HCT116 (cell line): ENCODE measurements at regions not wholly inside any gene's neighbourhood (a gene's known extent, or its start where the extent isn't known, plus 50 kb on each side); places are given as distances from the start of the nearest gene placed in this dataset.

Source experiments
- ATAC-seq: fragments of 200-7000 bp; cut with Tn5 transposase; 2 replicates; pipeline ENCODE4 v1.9.1; 2020; ENCODE audit warnings: mild to moderate bottlenecking, moderate library complexity
- BruUV-seq: library from RNA; stranded (reverse); fragments of 400-500 nt; replicated peaks from 2 replicates; lab custom pipeline; 2021; lab: Mats Ljungman, UMichigan
- CTCF ChIA-PET: fragments of 300-600 bp; sonication (Branson Sonifier 250); formaldehyde crosslinking; loops from one replicate; lab custom pipeline; 2021; ENCODE audit warnings: antibody characterized with exemption; lab: Charles Lee
- POLR2A ChIA-PET: fragments of 300-600, 350-600 bp; sonication (Branson Sonifier 250); formaldehyde crosslinking; loops from one replicate; lab custom pipeline; 2021; ENCODE audit warnings: antibody characterized with exemption; lab: Charles Lee
- RAD21 ChIA-PET, 2 experiments: fragments of 300-600 bp; sonication (Branson Sonifier 250); formaldehyde crosslinking; loops; one replicate each; lab custom pipeline; 2023; ENCODE audit warnings: low total read pairs in 2 of 2; ENCODE audit not compliant: uncharacterized antibody in 2 of 2, unreplicated experiment in 2 of 2, low non-redundant PET in 1 of 2; lab: Charles Lee
- DNase-seq: peaks from one replicate; pipeline ENCODE4 v3.0.0-alpha.2; 2010; ENCODE audit warnings: low read depth, low spot score
- H2AFZ ChIP-seq: fragments of 200-600 bp; shearing (Covaris generic), sonication (generic); 2 replicates; pipeline ENCODE4 v1.6.1; 2017; ENCODE audit warnings: low read depth, mixed run types, mixed read lengths, antibody characterized with exemption, low read length; ENCODE audit not compliant: poor library complexity, severe bottlenecking
- H3K27ac ChIP-seq: 2 replicates; pipeline ENCODE4 v1.5.1; 2012; ENCODE audit warnings: low read depth, low read length
- H3K27me3 ChIP-seq: fragments of 200-600 bp; sonication (generic); 2 replicates; pipeline ENCODE4 v1.6.1; 2016; ENCODE audit warnings: mixed run types, low read length, mixed read lengths; ENCODE audit not compliant: insufficient read depth
- H3K36me3 ChIP-seq, 2 experiments: fragments of 200-500 bp in 1 of 2; fragments of 200-600 bp in 1 of 2; sonication (Bioruptor generic) in 1 of 2; sonication (generic) in 1 of 2; 2 replicates each; pipeline versions ENCODE4 v1.5.1 to v1.6.1; 2014 to 2016; ENCODE audit warnings: low read length in 2 of 2, inconsistent platforms in 1 of 2, mixed read lengths in 1 of 2, mixed run types in 1 of 2; ENCODE audit not compliant: insufficient read depth in 2 of 2, control insufficient read depth in 1 of 2
- H3K4me1 ChIP-seq, 2 experiments: fragments of 200-600 bp in 1 of 2; sonication (generic) in 1 of 2; 2 replicates each; pipeline versions ENCODE4 v1.5.1 to v1.6.1; 2012 to 2017; ENCODE audit warnings: low read length in 2 of 2, inconsistent platforms in 1 of 2, mild to moderate bottlenecking in 1 of 2, mixed read lengths in 1 of 2, mixed run types in 1 of 2, moderate library complexity in 1 of 2; ENCODE audit not compliant: insufficient read depth in 2 of 2, control insufficient read depth in 1 of 2
- H3K4me2 ChIP-seq: fragments of 200-600 bp; sonication (generic); 2 replicates; pipeline ENCODE4 v1.6.1; 2017; ENCODE audit warnings: mixed run types, low read length, mixed read lengths
- H3K4me3 ChIP-seq, 2 experiments: fragments of 200-600 bp in 1 of 2; sonication (generic) in 1 of 2; replicated peaks in 1 of 2; 2 replicates each; pipeline ENCODE4 v1.5.1; 2011 to 2016; ENCODE audit warnings: low read length in 2 of 2, control low read depth in 1 of 2, low read depth in 1 of 2, mild to moderate bottlenecking in 1 of 2, mixed read lengths in 1 of 2, mixed run types in 1 of 2
- H3K79me2 ChIP-seq: fragments of 200-600 bp; sonication (generic); 2 replicates; pipeline ENCODE4 v1.6.1; 2017; ENCODE audit warnings: mild to moderate bottlenecking, mixed run types, low read length, moderate library complexity, mixed read lengths; ENCODE audit not compliant: insufficient read depth
- H3K9ac ChIP-seq: fragments of 200-600 bp; sonication (generic); 2 replicates; pipeline ENCODE4 v1.6.1; 2016; ENCODE audit warnings: low read length, mixed read lengths
- H3K9me2 ChIP-seq: fragments of 200-600 bp; sonication (generic), shearing (Covaris generic); 2 replicates; pipeline ENCODE4 v1.6.1; 2017; ENCODE audit warnings: mixed run types, mild to moderate bottlenecking, moderate library complexity; ENCODE audit not compliant: insufficient read depth
- H3K9me3 ChIP-seq, 2 experiments: fragments of 200-500 bp in 1 of 2; fragments of 200-600 bp in 1 of 2; sonication (Bioruptor generic) in 1 of 2; sonication (generic) in 1 of 2; 2 replicates each; pipeline ENCODE4 v1.6.1; 2014 to 2017; ENCODE audit warnings: low read length in 2 of 2, mixed read lengths in 2 of 2, inconsistent platforms in 1 of 2, low read depth in 1 of 2, mild to moderate bottlenecking in 1 of 2, mixed run types in 1 of 2, moderate library complexity in 1 of 2; ENCODE audit not compliant: control insufficient read depth in 1 of 2, insufficient read depth in 1 of 2
- H4K20me1 ChIP-seq: fragments of 200-600 bp; sonication (generic), shearing (Covaris generic); 2 replicates; pipeline ENCODE4 v1.6.1; 2017; ENCODE audit warnings: mixed run types, mild to moderate bottlenecking, moderate library complexity; ENCODE audit not compliant: insufficient read depth
- ATF3 ChIP-seq: IDR thresholded peaks from 2 replicates; pipeline ENCODE4 v1.6.1; 2012
- CEBPB ChIP-seq: IDR thresholded peaks from 2 replicates; pipeline ENCODE4 v1.6.1; 2012; ENCODE audit warnings: low read depth
- CTCF ChIP-seq, 3 experiments: fragments of 200-600 bp in 1 of 3; sonication (generic) in 1 of 3; IDR thresholded peaks in 2 of 3; conservative IDR thresholded peaks in 1 of 3; 2 replicates each; pipeline ENCODE4 v1.5.1; 2012 to 2017; ENCODE audit warnings: low read depth in 2 of 3, low read length in 2 of 3, antibody characterized with exemption in 1 of 3, borderline replicate concordance in 1 of 3, control low read depth in 1 of 3, mild to moderate bottlenecking in 1 of 3, mixed read lengths in 1 of 3, mixed run types in 1 of 3, moderate library complexity in 1 of 3; ENCODE audit not compliant: insufficient read depth in 1 of 3
- EGR1 ChIP-seq: IDR thresholded peaks from 2 replicates; pipeline ENCODE4 v1.6.1; 2012; ENCODE audit warnings: low read depth
- ELF1 ChIP-seq: IDR thresholded peaks from 2 replicates; pipeline ENCODE4 v1.6.1; 2012; ENCODE audit warnings: low read depth, borderline replicate concordance
- EZH2phosphoT487 ChIP-seq: fragments of 200-600 bp; IDR thresholded peaks from 2 replicates; pipeline ENCODE4 v1.6.1; 2018; ENCODE audit warnings: antibody characterized with exemption, borderline replicate concordance
- POLR2A ChIP-seq: IDR thresholded peaks from 2 replicates; pipeline ENCODE4 v1.7.0; 2011; ENCODE audit warnings: borderline replicate concordance; ENCODE audit not compliant: insufficient read depth, insufficient read length; ENCODE audit errors: extremely low read depth
- RAD21 ChIP-seq: IDR thresholded peaks from 2 replicates; pipeline ENCODE4 v1.6.1; 2012; ENCODE audit warnings: low read depth, mild to moderate bottlenecking
- REST ChIP-seq: IDR thresholded peaks from 2 replicates; pipeline ENCODE4 v1.6.1; 2012; ENCODE audit warnings: low read depth
- TCF7L2 ChIP-seq: IDR thresholded peaks from 2 replicates; pipeline ENCODE4 v1.7.0; 2011; ENCODE audit warnings: borderline replicate concordance, inconsistent platforms; ENCODE audit not compliant: insufficient read depth, insufficient read length; ENCODE audit errors: extremely low read depth
- ZFX ChIP-seq: fragments of 450-650 bp; IDR thresholded peaks from 2 replicates; pipeline ENCODE4 v1.6.1; 2017
- ZNF274 ChIP-seq: fragments of 200-500 bp; sonication (Bioruptor generic); IDR thresholded peaks from 2 replicates; pipeline ENCODE4 v1.6.1; 2014; ENCODE audit warnings: mild to moderate bottlenecking, low read depth, low read length, inconsistent platforms
- intact Hi-C: fragments of 100-400 bp; cut with micrococcal nuclease; formaldehyde crosslinking; loops from 2 replicates; pipeline ENCODE4 v1.10.0; 2022

- Histone ChIP-seq H3K27me3 (no peaks in the 10 kb centered on the region), H3K27ac (no peak overlapping the region), H3K36me3 (no peaks in the 10 kb centered on the region), H3K9me3 (no peaks in the 10 kb centered on the region), H3K4me2 (no peak overlapping the region), H3K9ac (no peak overlapping the region), H2AFZ (no peak overlapping the region), H3K4me3 (no peak overlapping the region), H3K4me1 (no peaks in the 10 kb centered on the region), H3K9me2 (no peaks in the 10 kb centered on the region), H4K20me1 (no peaks in the 10 kb centered on the region), H3K79me2 (no peaks in the 10 kb centered on the region)
- no peak for TF ChIP-seq POLR2A
- TF ChIP-seq CTCF (IDR thresholded peaks at IDR 0.05 in 2 of 3, conservative IDR thresholded peaks at IDR 0.05 in 1 of 3; ENCODE audit: borderline replicate concordance in 1 of 3, insufficient read depth in 1 of 3, low read depth in 2 of 3, low read length in 2 of 3) = no peak
- no peak for TF ChIP-seq RAD21
- no peak for TF ChIP-seq TCF7L2
- no peak for DNase-seq
- CTCF ChIA-PET = no interaction called here
- intact Hi-C loops = no loop called here
- RAD21 ChIA-PET = no interaction called here
- no TSS peak for BruUV-seq
- ATAC-seq = no peak
- POLR2A ChIA-PET = no interaction called here
Observed at GRCh38 chr2:83786140-83786539, 672.9 kb downstream of the SUCLG1 start.

GRCh38 chr2:83784947-83785346, 674.1 kb downstream of the SUCLG1 start:
- DNase-seq = no peak
- no TSS peak for BruUV-seq
- ChIA-PET CTCF (no interaction called here), RAD21 (no interaction called here), POLR2A (no interaction called here)
- Histone ChIP-seq H3K4me3 (no peak overlapping the region), H3K9me3 (no peaks in the 10 kb centered on the region), H4K20me1 (no peaks in the 10 kb centered on the region), H2AFZ (no peak overlapping the region), H3K36me3 (no peaks in the 10 kb centered on the region), H3K27ac (no peak overlapping the region), H3K27me3 (no peaks in the 10 kb centered on the region), H3K4me2 (no peak overlapping the region), H3K9ac (no peak overlapping the region), H3K79me2 (no peaks in the 10 kb centered on the region), H3K4me1 (no peaks in the 10 kb centered on the region), H3K9me2 (no peaks in the 10 kb centered on the region)
- intact Hi-C loops = no loop called here
- no peak for ATAC-seq
- TF ChIP-seq TCF7L2 = no peak
- TF ChIP-seq EGR1 = no peak
- no peak for TF ChIP-seq ELF1
- TF ChIP-seq CEBPB = no peak
- TF ChIP-seq ZFX = no peak
- TF ChIP-seq POLR2A = no peak
- no peak for TF ChIP-seq ZNF274
- TF ChIP-seq ATF3 = no peak
- no peak for TF ChIP-seq EZH2phosphoT487
- no peak for TF ChIP-seq CTCF (IDR thresholded peaks at IDR 0.05 in 2 of 3, conservative IDR thresholded peaks at IDR 0.05 in 1 of 3; ENCODE audit: borderline replicate concordance in 1 of 3, insufficient read depth in 1 of 3, low read depth in 2 of 3, low read length in 2 of 3)
- no peak for TF ChIP-seq REST
